WERI-Rb-1 (cell line): ENCODE measurements at regions not wholly inside any gene's neighbourhood (a gene's known extent, or its start where the extent isn't known, plus 50 kb on each side); places are given as distances from the start of the nearest gene placed in this dataset.
"Not testable (repeated sequence)": the region's sequence is repeated elsewhere in the genome, so short reads cannot be mapped to it uniquely, and the experiment has no call there.

Experiments
- DNase-seq: peaks from one replicate; pipeline ENCODE4 v3.0.0-alpha.2; 2020
- H3K27ac ChIP-seq: fragments of 250-450 bp; sonication (Bioruptor Pico); 2 replicates; pipeline ENCODE4 v1.5.1; 2020; ENCODE audit warnings: mild to moderate bottlenecking, moderate library complexity
- H3K27me3 ChIP-seq: fragments of 250-450 bp; sonication (Bioruptor Pico); 2 replicates; pipeline ENCODE4 v1.5.1; 2021; ENCODE audit warnings: mild to moderate bottlenecking, low read depth, moderate library complexity; ENCODE audit not compliant: insufficient read depth, severe bottlenecking
- H3K36me3 ChIP-seq: fragments of 250-450 bp; sonication (Bioruptor Pico); 2 replicates; pipeline ENCODE4 v1.5.1; 2020; ENCODE audit warnings: mild to moderate bottlenecking, moderate library complexity
- H3K4me3 ChIP-seq: 2 replicates; pipeline ENCODE4 v1.5.1; 2011; ENCODE audit warnings: low read depth, mild to moderate bottlenecking, control low read depth, low read length
- H3K9me3 ChIP-seq: fragments of 250-450 bp; sonication (Bioruptor Pico); 2 replicates; pipeline ENCODE4 v1.5.1; 2021; ENCODE audit warnings: mild to moderate bottlenecking, moderate library complexity; ENCODE audit not compliant: severe bottlenecking
- TF ChIP-seq, protein P1 (sequence below): IDR thresholded peaks from 2 replicates; pipeline ENCODE4 v1.5.1; 2011; ENCODE audit warnings: low read depth, mild to moderate bottlenecking, control low read depth, inconsistent platforms, low read length

DNA sequence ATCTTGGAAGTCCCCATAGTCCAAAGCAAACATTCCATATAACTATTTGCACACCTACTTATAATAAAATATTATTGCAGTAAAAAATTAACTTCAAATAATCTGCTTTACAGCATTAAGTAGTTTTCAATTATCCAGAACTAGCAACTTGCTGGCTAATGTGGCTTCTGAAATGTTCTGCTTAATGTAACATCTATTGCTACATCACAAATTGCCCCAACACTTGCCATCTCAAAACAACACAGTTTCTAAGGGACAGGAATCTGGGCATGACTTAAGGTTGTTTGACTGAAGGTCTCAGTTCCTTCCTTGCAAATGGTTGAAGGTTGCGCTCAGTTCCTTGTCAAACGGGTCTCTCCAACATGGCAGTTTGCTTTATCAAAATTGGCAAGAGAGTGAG is 378.5 kb upstream of the SEMA3C start:
- H3K36me3 ChIP-seq: no peaks in the 10 kb centered on the region

DNA sequence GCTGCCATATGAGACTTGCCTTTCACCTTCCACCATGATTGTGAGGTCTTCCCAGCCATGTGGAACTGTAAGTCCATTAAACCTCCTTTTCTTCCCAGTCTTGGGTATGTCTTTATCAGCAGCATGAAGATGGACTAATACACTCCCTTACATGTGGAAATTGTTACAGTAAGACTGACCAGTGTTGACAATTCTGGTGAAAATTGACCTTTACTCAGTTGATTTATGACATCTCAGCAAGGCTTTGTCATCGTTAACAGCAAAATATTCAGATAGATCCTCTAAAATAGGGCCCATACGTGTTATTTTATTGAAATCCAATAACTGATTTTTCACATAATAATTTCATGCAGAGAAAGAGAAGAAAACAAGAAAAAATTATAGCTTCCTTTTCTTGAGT is 377.9 kb upstream of the SEMA3C start:
- no peaks in the 10 kb centered on the region for H3K27me3 ChIP-seq
- TF ChIP-seq, protein P1, sequence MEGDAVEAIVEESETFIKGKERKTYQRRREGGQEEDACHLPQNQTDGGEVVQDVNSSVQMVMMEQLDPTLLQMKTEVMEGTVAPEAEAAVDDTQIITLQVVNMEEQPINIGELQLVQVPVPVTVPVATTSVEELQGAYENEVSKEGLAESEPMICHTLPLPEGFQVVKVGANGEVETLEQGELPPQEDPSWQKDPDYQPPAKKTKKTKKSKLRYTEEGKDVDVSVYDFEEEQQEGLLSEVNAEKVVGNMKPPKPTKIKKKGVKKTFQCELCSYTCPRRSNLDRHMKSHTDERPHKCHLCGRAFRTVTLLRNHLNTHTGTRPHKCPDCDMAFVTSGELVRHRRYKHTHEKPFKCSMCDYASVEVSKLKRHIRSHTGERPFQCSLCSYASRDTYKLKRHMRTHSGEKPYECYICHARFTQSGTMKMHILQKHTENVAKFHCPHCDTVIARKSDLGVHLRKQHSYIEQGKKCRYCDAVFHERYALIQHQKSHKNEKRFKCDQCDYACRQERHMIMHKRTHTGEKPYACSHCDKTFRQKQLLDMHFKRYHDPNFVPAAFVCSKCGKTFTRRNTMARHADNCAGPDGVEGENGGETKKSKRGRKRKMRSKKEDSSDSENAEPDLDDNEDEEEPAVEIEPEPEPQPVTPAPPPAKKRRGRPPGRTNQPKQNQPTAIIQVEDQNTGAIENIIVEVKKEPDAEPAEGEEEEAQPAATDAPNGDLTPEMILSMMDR: no peak
- no peak for DNase-seq
- no peaks in the 10 kb centered on the region for H3K36me3 ChIP-seq
- no peak overlapping the region for H3K4me3 ChIP-seq
- no peak overlapping the region for H3K27ac ChIP-seq
- H3K9me3 ChIP-seq: no peaks in the 10 kb centered on the region

More for the DNA sequence above, 378.5 kb upstream of the SEMA3C start:
- Histone ChIP-seq H3K27me3 (no peaks in the 10 kb centered on the region), H3K27ac (no peak overlapping the region), H3K4me3 (no peak overlapping the region), H3K9me3 (no peaks in the 10 kb centered on the region)
- TF ChIP-seq, protein P1: no peak
- DNase-seq: no peak

GRCh38 chr7:81294897-81295515 is 376.2 kb upstream of the SEMA3C start:
- H3K9me3 ChIP-seq: no peaks in the 10 kb centered on the region
- H3K27me3 ChIP-seq: no peaks in the 10 kb centered on the region
- no peak for DNase-seq
- TF ChIP-seq, protein P1: no peak
- H3K4me3 ChIP-seq: no peak overlapping the region
- no peaks in the 10 kb centered on the region for H3K36me3 ChIP-seq
- no peak overlapping the region for H3K27ac ChIP-seq

DNA sequence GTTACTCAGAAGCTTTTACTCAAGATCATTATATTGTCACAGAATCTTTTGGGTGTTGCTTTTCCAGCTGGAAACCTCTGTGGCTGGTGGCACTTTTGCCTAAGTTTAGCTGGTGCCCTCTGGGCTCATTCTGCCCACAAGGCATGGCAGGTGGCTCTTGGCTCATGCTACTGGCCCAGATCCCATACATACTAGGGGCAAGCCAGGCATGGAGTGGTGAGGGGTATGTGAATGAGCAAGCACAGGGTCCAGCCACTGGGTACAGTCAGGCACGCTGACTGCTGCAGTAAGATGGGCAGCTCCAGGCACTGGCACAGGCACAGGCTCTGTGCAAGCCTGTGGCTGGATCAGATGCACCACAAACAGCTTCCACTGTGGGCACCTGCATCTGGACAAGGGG is 375.0 kb upstream of the SEMA3C start:
- TF ChIP-seq, protein P1: no peak
- Histone ChIP-seq H3K9me3 (no peaks in the 10 kb centered on the region), H3K27me3 (no peaks in the 10 kb centered on the region), H3K36me3 (no peaks in the 10 kb centered on the region), H3K27ac (no peak overlapping the region), H3K4me3 (no peak overlapping the region)
- no peak for DNase-seq

DNA sequence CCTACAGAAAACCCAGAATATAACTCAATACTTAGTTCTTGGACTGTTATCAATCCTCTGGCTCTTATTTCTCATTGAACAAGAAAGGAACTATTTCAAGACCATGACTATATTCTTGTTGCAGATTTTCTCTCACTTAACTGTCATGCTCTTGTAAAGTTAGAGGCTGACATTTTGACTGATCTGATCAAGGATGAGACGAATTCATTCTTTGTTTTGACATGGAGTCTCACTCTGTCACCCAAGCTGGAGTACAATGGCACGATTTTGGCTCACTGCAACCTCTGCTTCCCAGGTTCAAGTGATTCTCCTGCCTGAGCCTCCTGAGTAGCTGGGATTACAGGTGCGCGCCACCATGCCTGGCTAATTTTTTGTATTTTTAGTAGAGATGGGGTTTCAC is 367.9 kb upstream of the SEMA3C start:
- not testable (repeated sequence) for H3K36me3 ChIP-seq, H3K27me3 ChIP-seq, H3K9me3 ChIP-seq

GRCh38 chr7:81285142-81285871 is 366.5 kb upstream of the SEMA3C start:
- Histone ChIP-seq H3K27ac (no peak overlapping the region), H3K9me3 (no peaks in the 10 kb centered on the region), H3K4me3 (no peak overlapping the region), H3K27me3 (no peaks in the 10 kb centered on the region), H3K36me3 (no peaks in the 10 kb centered on the region)
- DNase-seq: no peak
- TF ChIP-seq, protein P1: no peak

More for the DNA sequence above, 367.9 kb upstream of the SEMA3C start:
- not testable (repeated sequence) for H3K4me3 ChIP-seq, H3K27ac ChIP-seq, DNase-seq
